T-helper 17 cell (primary cell): ENCODE measurements at regions not wholly inside any gene's neighbourhood (a gene's known extent, or its start where the extent isn't known, plus 50 kb on each side); places are given as distances from the start of the nearest gene placed in this dataset.

Experiments used
- ATAC-seq: fragments of 150-1000 bp; cut with Tn5 transposase; 2 replicates; pipeline ENCODE4 v1.10.0; 2021; ENCODE audit warnings: mild to moderate bottlenecking, moderate library complexity
- DNase-seq, 3 donors: peaks; one replicate each; pipeline versions ENCODE4 v3.0.0 to v3.0.0-alpha.2; 2020 to 2021
- H3K9me3 ChIP-seq: one replicate; pipeline ENCODE4 v1.7.0; 2013; ENCODE audit warnings: low read length, mild to moderate bottlenecking; ENCODE audit not compliant: control insufficient read depth, poor library complexity, severe bottlenecking
- H3K27ac Mint-ChIP-seq: one replicate; pipeline ENCODE4 v1.8.0; 2022; ENCODE audit warnings: mild to moderate bottlenecking, moderate library complexity, mixed read lengths
- H3K27me3 Mint-ChIP-seq: one replicate; pipeline ENCODE4 v1.8.0; 2022; ENCODE audit warnings: mixed read lengths
- H3K36me3 Mint-ChIP-seq: one replicate; pipeline ENCODE4 v1.8.0; 2022; ENCODE audit warnings: low read depth, mixed read lengths
- H3K4me1 Mint-ChIP-seq: one replicate; pipeline ENCODE4 v1.8.0; 2022; ENCODE audit warnings: mild to moderate bottlenecking, mixed read lengths
- H3K4me3 Mint-ChIP-seq: one replicate; pipeline ENCODE4 v1.8.0; 2022; ENCODE audit warnings: mild to moderate bottlenecking, moderate library complexity, mixed read lengths

DNA sequence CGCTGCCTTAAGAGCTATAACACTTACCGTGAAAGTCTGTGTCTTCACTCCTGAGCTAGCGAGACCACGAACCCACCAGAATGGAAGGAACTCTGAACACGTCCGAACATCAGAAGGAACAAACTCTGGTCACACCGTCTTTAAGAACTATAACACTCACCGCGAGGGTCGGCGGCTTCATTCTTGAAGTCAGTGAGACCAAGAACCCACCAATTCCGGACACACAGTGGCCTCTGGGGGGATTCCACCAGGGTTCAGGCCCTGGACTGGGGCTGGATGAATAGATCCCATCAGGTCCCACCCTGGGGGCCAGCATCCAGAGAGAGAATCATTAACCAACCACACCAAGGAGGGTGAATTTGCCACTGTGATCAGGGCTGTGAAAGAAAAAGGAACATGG, 55.8 kb upstream of the ATP12A start:
- H3K27me3 Mint-ChIP-seq: no peaks in the 10 kb centered on the region
- no peaks in the 10 kb centered on the region for H3K9me3 ChIP-seq
- no peak for ATAC-seq
- peaks cover 15% of the 10 kb centered on the region for H3K4me1 Mint-ChIP-seq
- no peaks in the 10 kb centered on the region for H3K36me3 Mint-ChIP-seq
- H3K27ac Mint-ChIP-seq: peak overlapping the region; percentile 84
- no peak for DNase-seq
- no peak overlapping the region for H3K4me3 Mint-ChIP-seq

DNA sequence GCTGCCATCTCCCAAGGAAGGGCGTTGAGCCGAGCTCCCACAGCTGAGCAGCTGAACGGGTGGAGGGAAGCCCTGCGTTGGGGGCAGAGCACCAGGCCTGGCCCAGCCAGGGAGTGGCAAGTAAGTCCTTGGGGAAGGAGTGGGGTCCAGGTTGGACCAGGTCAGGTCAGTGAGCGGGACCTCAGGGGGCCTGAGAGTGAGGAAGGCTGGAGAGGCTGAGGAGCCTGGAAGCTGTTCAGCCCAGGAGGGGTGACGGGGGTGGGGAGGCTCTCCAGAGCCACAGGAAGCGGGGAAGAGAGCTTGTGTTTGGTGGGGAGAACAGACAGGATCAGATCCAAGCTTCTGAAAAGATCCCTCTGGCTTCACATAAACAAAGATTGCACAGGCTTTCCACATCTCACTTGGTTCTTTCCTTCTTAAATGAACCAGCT, 55.4 kb upstream of the ATP12A start:
- Mint-ChIP-seq H3K4me1 (peaks cover 15% of the 10 kb centered on the region), H3K4me3 (no peak overlapping the region), H3K36me3 (no peaks in the 10 kb centered on the region), H3K27ac (peak overlapping the region; percentile 84), H3K27me3 (no peaks in the 10 kb centered on the region)
- ATAC-seq (no peak), DNase-seq (no peak)
- H3K9me3 ChIP-seq: no peaks in the 10 kb centered on the region

DNA sequence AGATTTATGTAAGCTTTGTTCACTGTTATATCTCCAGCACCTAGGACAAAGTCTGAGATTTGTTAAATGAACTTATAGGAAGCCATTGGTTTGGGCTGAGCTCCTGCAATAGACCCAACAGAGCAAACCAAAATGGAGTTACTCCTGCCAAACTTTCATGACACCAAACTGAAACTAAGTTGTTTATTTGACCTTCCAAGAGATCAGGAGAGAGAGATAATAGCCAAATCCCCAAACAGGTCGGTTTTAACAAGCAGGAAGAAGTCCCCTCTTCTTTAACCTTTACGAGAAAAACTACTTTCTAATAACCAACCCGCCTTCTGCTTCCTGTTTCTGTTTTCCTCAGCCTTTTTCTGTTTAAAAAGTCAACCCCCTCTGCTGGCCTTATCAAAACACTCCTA, 54.9 kb upstream of the ATP12A start:
- peaks cover 12% of the 10 kb centered on the region for H3K4me1 Mint-ChIP-seq
- H3K4me3 Mint-ChIP-seq: no peak overlapping the region
- no peaks in the 10 kb centered on the region for H3K27me3 Mint-ChIP-seq
- no peaks in the 10 kb centered on the region for H3K36me3 Mint-ChIP-seq
- H3K27ac Mint-ChIP-seq: peak overlapping the region; percentile 84
- DNase-seq: no peak
- H3K9me3 ChIP-seq: no peaks in the 10 kb centered on the region
- ATAC-seq: no peak

DNA sequence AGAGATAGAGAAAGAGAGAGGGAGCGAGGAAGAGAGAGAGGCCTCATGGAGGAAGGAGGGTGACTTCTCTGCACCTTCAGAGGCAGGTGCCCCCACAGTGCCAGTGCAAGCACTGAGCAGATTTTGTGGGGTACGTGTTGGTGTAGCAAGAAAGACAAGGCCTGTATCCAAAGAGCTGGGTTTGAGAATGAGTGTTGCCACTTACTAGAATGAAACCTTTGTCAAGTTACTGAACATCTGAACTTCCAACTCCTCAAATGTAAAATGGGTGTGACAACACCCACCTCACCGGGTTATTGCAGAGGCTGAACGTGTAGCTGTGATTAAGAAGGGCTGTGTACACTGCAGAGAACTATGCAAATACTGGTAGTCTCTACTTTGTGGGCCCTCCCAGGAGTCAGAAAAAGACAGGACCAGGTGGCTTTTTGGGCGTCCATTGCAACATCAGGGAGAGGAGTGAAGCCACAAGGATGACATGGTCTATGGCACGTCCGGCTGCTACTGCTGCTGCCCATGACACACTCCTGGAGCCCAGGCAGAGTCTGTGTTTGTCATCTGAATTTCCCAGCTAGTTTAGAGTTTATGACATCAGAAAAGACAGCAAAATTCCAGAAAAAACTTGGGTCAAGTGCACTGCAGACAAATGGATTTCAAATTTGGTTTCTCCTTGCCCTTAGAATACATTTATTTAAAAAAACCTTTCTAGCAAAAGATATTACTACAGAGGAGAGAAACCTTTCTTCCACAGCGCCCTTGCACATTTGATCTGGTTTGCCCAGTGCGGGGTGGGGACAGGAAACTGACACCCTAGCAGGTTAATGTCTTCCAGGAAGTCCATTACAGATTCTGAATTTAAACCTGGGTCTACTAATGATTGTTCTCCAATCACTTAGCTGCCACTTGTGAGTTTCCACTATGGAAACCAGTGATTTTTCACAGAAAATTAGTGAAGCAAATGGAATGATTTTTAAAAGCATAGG, 54.0 kb upstream of the ATP12A start:
- Mint-ChIP-seq H3K4me3 (no peak overlapping the region), H3K4me1 (peaks cover 11% of the 10 kb centered on the region), H3K27me3 (no peaks in the 10 kb centered on the region), H3K27ac (peak overlapping the region; percentile 84), H3K36me3 (no peaks in the 10 kb centered on the region)
- H3K9me3 ChIP-seq: no peaks in the 10 kb centered on the region
- peak; percentile 54 for ATAC-seq
- no peak for DNase-seq

DNA sequence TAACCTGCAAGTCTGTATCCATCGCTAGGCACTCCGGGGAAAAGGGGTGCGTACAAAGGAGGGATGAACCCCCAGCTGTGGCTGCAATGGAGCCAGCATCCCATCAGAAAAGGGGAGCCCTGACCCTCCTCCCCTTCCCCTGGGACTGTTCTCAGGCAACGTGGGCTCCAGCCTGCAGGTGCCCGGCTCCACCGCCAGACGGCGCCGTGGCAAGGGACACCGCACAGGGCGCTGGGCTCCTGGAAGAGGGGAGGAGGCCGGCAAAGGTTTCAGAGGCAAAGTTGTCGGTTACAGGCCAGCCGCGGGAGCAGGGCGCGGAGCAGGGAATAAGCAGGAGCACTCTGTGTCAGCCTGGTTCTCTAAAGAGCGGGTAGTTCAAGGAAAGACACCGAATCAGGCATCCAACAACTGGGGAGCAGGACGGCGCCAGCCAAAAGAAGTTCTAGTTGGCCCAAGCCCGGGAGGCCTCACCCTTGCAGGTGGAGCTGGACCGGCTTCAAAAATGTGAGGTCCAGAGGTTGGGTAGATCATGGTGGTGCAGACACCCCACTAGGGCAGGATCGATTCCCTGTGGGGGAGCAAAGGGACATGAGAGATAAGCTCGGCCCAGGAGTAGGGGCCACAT, 53.0 kb upstream of the ATP12A start:
- no peaks in the 10 kb centered on the region for H3K9me3 ChIP-seq
- Mint-ChIP-seq H3K4me1 (peaks cover 11% of the 10 kb centered on the region), H3K27ac (peak overlapping the region; percentile 84), H3K4me3 (no peak overlapping the region), H3K27me3 (no peaks in the 10 kb centered on the region), H3K36me3 (no peaks in the 10 kb centered on the region)
- DNase-seq (no peak), ATAC-seq (no peak)

DNA sequence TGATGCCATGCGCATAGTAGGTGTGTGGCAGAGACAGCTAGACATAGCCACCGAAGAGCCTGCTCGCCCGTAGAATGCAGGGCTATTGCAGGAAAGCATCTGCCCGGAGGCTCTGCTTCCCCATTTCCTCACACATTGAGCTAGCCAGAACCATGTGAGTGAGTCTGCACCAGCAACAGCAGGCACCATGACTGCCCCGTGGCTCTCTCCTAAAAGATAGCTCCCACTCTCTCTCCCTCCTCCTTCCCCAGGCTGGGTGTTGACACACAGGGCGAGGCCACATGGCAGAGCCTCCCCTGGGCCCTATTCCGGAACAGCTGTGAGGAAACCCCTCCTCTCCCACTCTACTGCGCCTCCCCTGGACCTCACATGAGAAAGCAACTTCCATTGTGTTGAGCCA, 52.3 kb upstream of the ATP12A start:
- peaks cover 11% of the 10 kb centered on the region for H3K4me1 Mint-ChIP-seq
- H3K27ac Mint-ChIP-seq: peak overlapping the region; percentile 19

DNA sequence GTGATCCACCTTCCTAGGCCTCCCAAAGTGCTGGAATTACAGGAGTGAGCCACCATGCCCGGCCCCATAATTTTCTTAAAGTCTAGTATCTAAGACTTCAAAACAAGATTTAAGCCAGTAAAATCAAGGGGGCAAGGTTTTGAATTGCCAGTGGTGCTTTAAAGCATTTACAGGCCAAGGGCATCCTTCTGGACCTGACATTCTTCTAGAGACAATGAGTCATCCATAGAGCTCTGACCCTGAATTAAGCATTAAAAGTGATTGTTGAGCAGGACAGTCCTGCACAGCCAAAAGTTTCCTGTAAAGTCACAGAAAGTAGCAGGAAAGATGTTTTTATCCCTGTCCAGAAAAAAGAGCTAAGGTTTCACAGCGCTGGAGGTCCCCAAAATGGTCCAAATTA, 50.9 kb upstream of the ATP12A start:
- no peaks in the 10 kb centered on the region for H3K9me3 ChIP-seq
- DNase-seq (no peak), ATAC-seq (no peak)
- no peaks in the 10 kb centered on the region for H3K27me3 Mint-ChIP-seq
- no peaks in the 10 kb centered on the region for H3K36me3 Mint-ChIP-seq
- no peak overlapping the region for H3K4me3 Mint-ChIP-seq
- no peak overlapping the region for H3K27ac Mint-ChIP-seq
- peaks cover 11% of the 10 kb centered on the region for H3K4me1 Mint-ChIP-seq

More for the DNA sequence above, 52.3 kb upstream of the ATP12A start:
- no peak overlapping the region for H3K4me3 Mint-ChIP-seq
- H3K9me3 ChIP-seq: no peaks in the 10 kb centered on the region
- DNase-seq (no peak), ATAC-seq (no peak)
- no peaks in the 10 kb centered on the region for H3K27me3 Mint-ChIP-seq
- no peaks in the 10 kb centered on the region for H3K36me3 Mint-ChIP-seq

DNA sequence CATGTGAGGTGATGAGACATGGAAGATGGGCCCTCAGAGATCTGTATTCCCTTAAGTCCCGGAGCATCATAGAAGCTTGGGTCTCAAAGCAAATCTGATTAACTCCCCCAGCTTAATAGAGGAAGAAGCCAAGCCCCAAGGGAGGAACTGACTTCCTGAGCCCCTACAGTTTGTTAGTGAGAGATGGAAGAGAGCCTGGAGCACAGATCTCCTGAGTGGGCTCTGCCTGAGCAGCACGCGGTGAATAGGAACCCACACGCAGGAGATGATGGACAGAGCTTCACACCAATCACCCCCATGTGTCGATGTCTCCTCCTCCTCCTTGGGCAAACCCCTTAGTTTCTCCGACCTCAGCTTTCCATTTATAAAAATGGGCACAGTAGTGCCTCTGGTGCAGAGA, 50.1 kb upstream of the ATP12A start:
- H3K4me1 Mint-ChIP-seq: peaks cover 11% of the 10 kb centered on the region

More for the DNA sequence above, 50.1 kb upstream of the ATP12A start:
- H3K9me3 ChIP-seq: no peaks in the 10 kb centered on the region
- Mint-ChIP-seq H3K27ac (no peak overlapping the region), H3K4me3 (no peak overlapping the region), H3K27me3 (no peaks in the 10 kb centered on the region), H3K36me3 (no peaks in the 10 kb centered on the region)
- ATAC-seq (no peak), DNase-seq (no peak)
